Fibroblast of lung (primary cell): ENCODE measurements at regions not wholly inside any gene's neighbourhood (a gene's known extent, or its start where the extent isn't known, plus 50 kb on each side); places are given as distances from the start of the nearest gene placed in this dataset.

ENCODE experiments used
- DNase-seq, 2 donors: peaks; one replicate each; pipeline versions ENCODE4 v3.0.0 to v3.0.0-alpha.2; 2010; ENCODE audit warnings: low read depth in 2 of 2
- H2AFZ ChIP-seq: 2 replicates; pipeline ENCODE4 v1.5.1; 2012; ENCODE audit warnings: low read length, control low read depth, inconsistent platforms
- H3K27ac ChIP-seq: 2 replicates; pipeline ENCODE4 v1.5.1; 2011; ENCODE audit warnings: low read length, control low read depth; ENCODE audit not compliant: insufficient read depth
- H3K27me3 ChIP-seq: 2 replicates; pipeline ENCODE4 v1.5.1; 2011; ENCODE audit warnings: mild to moderate bottlenecking, low read length; ENCODE audit not compliant: control insufficient read depth, insufficient read depth
- H3K36me3 ChIP-seq: 2 replicates; pipeline ENCODE4 v1.5.1; 2011; ENCODE audit warnings: low read length; ENCODE audit not compliant: control insufficient read depth, insufficient read depth
- H3K4me1 ChIP-seq: 2 replicates; pipeline ENCODE4 v1.5.1; 2011; ENCODE audit warnings: low read length; ENCODE audit not compliant: control insufficient read depth, insufficient read depth; ENCODE audit errors: extremely low read depth
- H3K4me2 ChIP-seq: 2 replicates; pipeline ENCODE4 v1.5.1; 2011; ENCODE audit warnings: low read length, control low read depth; ENCODE audit not compliant: insufficient read depth; ENCODE audit errors: extremely low read depth
- H3K4me3 ChIP-seq, 4 experiments: fragments of 200-600 bp in 1 of 4; sonication (generic) in 1 of 4; replicated peaks in 1 of 4; 2 replicates each; pipeline ENCODE4 v1.5.1; 2011 to 2016; ENCODE audit warnings: low read length in 4 of 4, low read depth in 3 of 4, mild to moderate bottlenecking in 3 of 4, control low read depth in 2 of 4, inconsistent platforms in 1 of 4, mixed read lengths in 1 of 4; ENCODE audit not compliant: insufficient read depth in 1 of 4; ENCODE audit errors: control extremely low read depth in 1 of 4
- H3K79me2 ChIP-seq: 2 replicates; pipeline ENCODE4 v1.5.1; 2012; ENCODE audit warnings: mild to moderate bottlenecking, low read length, inconsistent platforms; ENCODE audit not compliant: control insufficient read depth, insufficient read depth
- H3K9ac ChIP-seq: 2 replicates; pipeline ENCODE4 v1.5.1; 2011; ENCODE audit warnings: mild to moderate bottlenecking, low read length, control low read depth; ENCODE audit not compliant: insufficient read depth
- H3K9me3 ChIP-seq: 2 replicates; pipeline ENCODE4 v1.5.1; 2012; ENCODE audit warnings: low read depth, low read length; ENCODE audit not compliant: control insufficient read depth, insufficient read depth
- H4K20me1 ChIP-seq: 2 replicates; pipeline ENCODE4 v1.5.1; 2011; ENCODE audit warnings: low read length; ENCODE audit not compliant: control insufficient read depth, insufficient read depth; ENCODE audit errors: extremely low read depth
- CTCF ChIP-seq, 2 donors: IDR thresholded peaks in 1 of 2; conservative IDR thresholded peaks in 1 of 2; 1 replicate in 1 of 2; 2 replicates in 1 of 2; pipeline ENCODE4 v1.5.1; 2011 to 2012; ENCODE audit warnings: low read length in 2 of 2, control low read depth in 1 of 2, inconsistent platforms in 1 of 2, low read depth in 1 of 2, mild to moderate bottlenecking in 1 of 2
- EZH2 ChIP-seq: IDR thresholded peaks from 2 replicates; pipeline ENCODE4 v1.5.1; 2012; ENCODE audit warnings: low read length, control low read depth, mild to moderate bottlenecking; ENCODE audit errors: missing control alignments

- H3K4me2 ChIP-seq = no peak overlapping the region
- TF ChIP-seq EZH2 = no peak
- TF ChIP-seq CTCF (conservative IDR thresholded peaks at IDR 0.05 in 1 of 2, IDR thresholded peaks at IDR 0.05 in 1 of 2; ENCODE audit: low read depth in 1 of 2, low read length in 2 of 2) = no peak
Measured at GRCh38 chr10:10946081-10946480, 71.6 kb upstream of the CELF2 start.

GRCh38 chr10:10946801-10947200, 70.9 kb upstream of the CELF2 start:
- Histone ChIP-seq H4K20me1 (no peaks in the 10 kb centered on the region), H3K36me3 (no peaks in the 10 kb centered on the region), H3K27ac (no peak overlapping the region), H3K9me3 (no peaks in the 10 kb centered on the region), H2AFZ (no peak overlapping the region), H3K4me1 (no peaks in the 10 kb centered on the region), H3K79me2 (no peaks in the 10 kb centered on the region), H3K4me2 (no peak overlapping the region), H3K27me3 (no peaks in the 10 kb centered on the region), H3K4me3 (no peak overlapping the region), H3K9ac (no peak overlapping the region)
- TF ChIP-seq EZH2 (no peak), CTCF (conservative IDR thresholded peaks at IDR 0.05 in 1 of 2, IDR thresholded peaks at IDR 0.05 in 1 of 2; ENCODE audit: low read depth in 1 of 2, low read length in 2 of 2) (no peak)
- DNase-seq = no peak

More at GRCh38 chr10:10946081-10946480, 71.6 kb upstream of the CELF2 start:
- Histone ChIP-seq H3K4me1 (no peaks in the 10 kb centered on the region), H3K4me3 (no peak overlapping the region), H3K27ac (no peak overlapping the region), H3K36me3 (no peaks in the 10 kb centered on the region), H2AFZ (no peak overlapping the region), H3K9ac (no peak overlapping the region), H4K20me1 (no peaks in the 10 kb centered on the region), H3K27me3 (no peaks in the 10 kb centered on the region), H3K79me2 (no peaks in the 10 kb centered on the region), H3K9me3 (no peaks in the 10 kb centered on the region)
- DNase-seq = no peak

- Histone ChIP-seq H3K27me3 (no peaks in the 10 kb centered on the region), H3K4me2 (no peak overlapping the region), H3K4me1 (no peaks in the 10 kb centered on the region), H3K79me2 (no peaks in the 10 kb centered on the region), H3K9ac (no peak overlapping the region), H3K4me3 (no peak overlapping the region), H3K9me3 (no peaks in the 10 kb centered on the region), H2AFZ (no peak overlapping the region), H3K36me3 (no peaks in the 10 kb centered on the region), H4K20me1 (no peaks in the 10 kb centered on the region), H3K27ac (no peak overlapping the region)
- DNase-seq = no peak
- TF ChIP-seq CTCF (conservative IDR thresholded peaks at IDR 0.05 in 1 of 2, IDR thresholded peaks at IDR 0.05 in 1 of 2; ENCODE audit: low read depth in 1 of 2, low read length in 2 of 2) (no peak), EZH2 (no peak)
Measured at GRCh38 chr10:10951675-10952074, 66.0 kb upstream of the CELF2 start.
